Hematopoietic multipotent progenitor cell treated with erythropoietin and hydrocortisone succinate and interleukin-3 and kit ligand, for 8 days (in vitro differentiated cells): ENCODE measurements at regions not wholly inside any gene's neighbourhood (a gene's known extent, or its start where the extent isn't known, plus 50 kb on each side); places are given as distances from the start of the nearest gene placed in this dataset.

Experiments used
- DNase-seq: peaks from one replicate; pipeline ENCODE4 v3.0.0-alpha.2; 2015

- peak; percentile 61 for DNase-seq
Observed at GRCh38 chr6:166106076-166106686, 61.5 kb downstream of the TBXT start.

GRCh38 chr6:166105341-166106075 is 62.1 kb downstream of the TBXT start:
- no peak for DNase-seq

- DNase-seq, result no peak
Observed at GRCh38 chr6:166104872-166105271, 62.8 kb downstream of the TBXT start.

DNA sequence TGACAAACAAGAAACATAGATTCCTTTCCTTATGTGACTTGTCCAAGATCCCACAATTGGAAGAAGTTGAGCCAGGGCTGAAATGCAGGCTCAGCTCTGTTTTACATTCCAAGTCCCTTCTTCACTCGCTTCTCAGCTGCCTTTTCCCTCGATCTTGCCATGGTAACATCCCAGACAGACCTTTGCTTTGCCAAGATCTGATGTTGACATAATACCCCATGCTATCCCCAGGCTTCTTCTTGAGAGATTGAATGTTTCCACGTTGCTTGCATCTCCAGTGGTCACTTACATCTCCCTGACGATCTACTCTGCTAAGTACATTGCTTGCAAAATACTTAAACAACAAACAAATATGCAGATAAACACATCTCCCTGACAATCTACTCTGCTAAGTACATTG is 63.5 kb downstream of the TBXT start:
- DNase-seq, result no peak

GRCh38 chr6:166101819-166102419 is 65.7 kb downstream of the TBXT start:
- DNase-seq, result no peak

- peak; percentile 47 for DNase-seq
Observed at GRCh38 chr6:166097914-166098522, 69.6 kb downstream of the TBXT start.

DNA sequence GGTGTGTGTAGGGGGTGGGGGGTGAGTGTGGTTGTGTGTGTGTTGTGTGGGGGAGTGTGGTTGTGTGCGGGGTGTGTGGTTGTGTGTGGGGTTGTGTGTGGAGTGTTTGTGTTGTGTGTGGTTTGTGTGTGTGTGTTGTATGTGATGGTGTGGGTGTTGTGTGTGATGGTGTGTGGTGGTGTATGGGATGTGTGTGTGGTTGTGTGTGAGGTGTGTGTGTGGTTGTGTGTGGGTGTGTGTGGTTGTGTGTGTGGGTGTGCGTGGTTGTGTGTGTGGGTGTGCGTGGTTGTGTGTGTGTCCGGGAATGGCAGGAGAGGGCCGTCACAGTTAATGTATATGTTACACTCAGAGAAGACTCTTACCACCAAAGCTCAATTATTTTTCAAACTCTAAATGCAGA is 79.8 kb downstream of the TBXT start:
- no peak for DNase-seq

GRCh38 chr6:166087246-166087645 is 80.4 kb downstream of the TBXT start:
- no peak for DNase-seq

GRCh38 chr6:166085500-166085899 is 82.2 kb downstream of the TBXT start:
- DNase-seq, result no peak

- no peak for DNase-seq
Observed at GRCh38 chr6:166084951-166085350, 82.7 kb downstream of the TBXT start.

DNA sequence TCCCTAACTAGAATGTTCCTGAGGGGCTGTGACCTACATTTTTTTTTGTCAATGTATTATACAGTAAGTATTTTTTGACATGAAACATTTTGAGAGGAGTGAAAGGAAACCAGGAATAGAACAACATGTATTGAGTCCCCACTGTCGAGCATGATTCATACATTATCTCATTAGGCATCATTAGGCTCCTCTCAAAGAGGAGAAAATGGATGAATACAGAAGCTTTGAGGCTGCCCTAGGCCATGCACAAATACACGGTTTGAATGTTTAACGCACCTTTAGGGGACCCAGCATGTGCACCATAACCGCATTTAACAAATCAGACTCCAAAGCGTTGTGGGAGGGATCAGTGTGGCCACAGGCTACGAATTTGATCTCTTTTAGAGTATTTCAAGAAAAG is 87.8 kb downstream of the TBXT start:
- no peak for DNase-seq

DNA sequence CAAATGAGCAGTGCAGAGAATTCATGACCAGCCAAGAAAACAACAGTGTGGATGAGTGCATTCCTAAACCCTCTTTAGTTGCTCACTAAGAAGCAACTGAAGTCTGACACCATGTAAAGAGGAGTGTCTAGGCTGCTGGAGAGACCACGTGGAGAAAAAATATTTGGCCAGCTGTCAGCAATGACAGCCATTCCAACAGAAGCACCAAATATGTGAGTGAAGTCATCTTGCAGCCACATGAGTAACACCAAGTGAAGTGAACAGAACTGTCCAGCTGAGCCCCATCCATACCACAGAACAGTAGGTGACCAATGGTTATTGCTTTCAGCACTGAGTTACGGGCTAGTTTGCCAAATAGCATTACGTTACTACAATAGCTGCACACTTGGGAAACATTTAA is 89.4 kb downstream of the TBXT start:
- no peak for DNase-seq

GRCh38 chr6:166076625-166077024 is 91.0 kb downstream of the TBXT start:
- no peak for DNase-seq

DNA sequence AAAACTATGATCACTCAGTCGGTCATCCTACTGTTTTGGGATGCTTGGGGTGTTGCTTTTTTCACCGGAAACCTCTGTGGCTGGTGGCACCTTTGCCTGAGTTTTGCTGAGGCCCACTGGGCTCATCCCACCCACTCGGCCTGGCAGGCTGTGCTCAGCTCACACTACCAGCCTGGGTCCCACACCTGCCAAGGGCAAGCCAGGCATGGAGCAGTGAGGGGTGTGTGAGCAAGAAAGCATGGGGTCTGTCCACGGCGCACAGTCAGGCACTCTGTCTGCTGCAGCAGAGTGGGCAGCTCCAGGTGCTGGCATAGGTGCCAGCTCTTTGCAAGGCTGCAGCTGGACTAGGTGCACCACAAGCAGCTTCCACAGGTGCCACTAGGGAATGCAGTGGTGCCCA is 91.7 kb downstream of the TBXT start:
- no peak for DNase-seq

- DNase-seq, result no peak
Observed at GRCh38 chr6:166075186-166075585, 92.5 kb downstream of the TBXT start.

GRCh38 chr6:166073082-166073481 is 94.6 kb downstream of the TBXT start:
- no peak for DNase-seq

- no peak for DNase-seq
Observed at GRCh38 chr6:166068768-166069167, 98.9 kb downstream of the TBXT start.

GRCh38 chr6:166058064-166058739 is 109.4 kb downstream of the TBXT start:
- DNase-seq, result no peak

GRCh38 chr6:166057431-166057830 is 110.2 kb downstream of the TBXT start:
- no peak for DNase-seq

- DNase-seq, result no peak
Observed at GRCh38 chr6:166056637-166057036, 111.0 kb downstream of the TBXT start.

- DNase-seq, result no peak
Observed at GRCh38 chr6:166055801-166056200, 111.8 kb downstream of the TBXT start.

GRCh38 chr6:166052837-166053236 is 114.8 kb downstream of the TBXT start:
- no peak for DNase-seq

- no peak for DNase-seq
Observed at GRCh38 chr6:166050559-166050958, 117.1 kb downstream of the TBXT start.
